ENCODE measurements at regions not wholly inside any gene's neighbourhood (a gene's known extent, or its start where the extent isn't known, plus 50 kb on each side); places are given as distances from the start of the nearest gene placed in this dataset.
A peak's percentile ranks its signal among the peaks of the same experiment; 100 is the strongest.

DNA sequence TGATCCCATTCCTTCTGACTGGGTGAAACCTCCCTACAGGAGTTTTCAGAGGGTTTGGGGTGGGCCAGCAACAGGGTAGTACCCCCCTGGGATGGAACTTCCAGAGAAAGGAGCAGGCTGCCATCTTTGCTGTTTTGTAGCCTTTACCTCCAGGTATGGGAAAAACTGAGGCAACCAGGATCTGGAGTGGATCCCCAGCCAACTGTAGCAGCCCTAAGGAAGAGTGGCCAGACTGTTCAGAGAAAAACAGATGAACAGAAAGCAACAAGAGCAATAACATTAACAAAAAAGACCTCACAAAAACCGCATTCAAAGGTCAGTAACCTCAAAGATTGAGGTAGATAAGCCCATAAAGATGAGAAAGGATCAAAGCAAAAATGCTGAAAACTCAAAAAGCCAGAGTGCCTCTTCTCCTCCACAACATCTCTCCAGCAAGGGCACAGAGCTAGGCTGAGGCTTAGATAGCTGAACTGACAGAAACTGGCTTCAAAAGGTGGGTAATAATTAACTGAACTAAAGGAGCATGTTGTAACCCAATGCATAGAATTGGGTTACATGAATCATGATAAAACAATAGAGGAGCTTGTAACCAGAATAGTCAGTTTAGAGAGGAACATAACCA, 1288.6 kb upstream of the CNTN5 start:
- Histone ChIP-seq H3K27ac (ENCODE audit: low read depth, low read length, poor library complexity, severe bottlenecking) (no peak overlapping the region), H3K36me3 (ENCODE audit: insufficient read depth, low read length, poor library complexity, severe bottlenecking) (no peaks in the 10 kb centered on the region), H3K4me3 (ENCODE audit: low read depth, low read length, poor library complexity, severe bottlenecking) (no peak overlapping the region), H3K27me3 (replicated peaks; ENCODE audit: insufficient read depth, low read depth, low read length, poor library complexity) (no peaks in the 10 kb centered on the region), H3K9me3 (ENCODE audit: low read depth, low read length, poor library complexity, severe bottlenecking) (peaks cover 9% of the 10 kb centered on the region), H3K4me1 (ENCODE audit: insufficient read depth, low read length, poor library complexity, severe bottlenecking) (no peaks in the 10 kb centered on the region)
- intact Hi-C loops (cut with micrococcal nuclease; ENCODE audit: unreplicated experiment), result no loop called here
- POLR2A ChIA-PET (ENCODE audit: low non-redundant PET), result no interaction called here
- no TSS peak for BruUV-seq (replicated peaks)
- DNase-seq (ENCODE audit: low spot score), result no peak
- TF ChIP-seq EZH2 (IDR thresholded peaks at IDR 0.05; ENCODE audit: borderline replicate concordance, low read depth, low read length, poor library complexity, severe bottlenecking), result no peak
- TF ChIP-seq, protein P1, sequence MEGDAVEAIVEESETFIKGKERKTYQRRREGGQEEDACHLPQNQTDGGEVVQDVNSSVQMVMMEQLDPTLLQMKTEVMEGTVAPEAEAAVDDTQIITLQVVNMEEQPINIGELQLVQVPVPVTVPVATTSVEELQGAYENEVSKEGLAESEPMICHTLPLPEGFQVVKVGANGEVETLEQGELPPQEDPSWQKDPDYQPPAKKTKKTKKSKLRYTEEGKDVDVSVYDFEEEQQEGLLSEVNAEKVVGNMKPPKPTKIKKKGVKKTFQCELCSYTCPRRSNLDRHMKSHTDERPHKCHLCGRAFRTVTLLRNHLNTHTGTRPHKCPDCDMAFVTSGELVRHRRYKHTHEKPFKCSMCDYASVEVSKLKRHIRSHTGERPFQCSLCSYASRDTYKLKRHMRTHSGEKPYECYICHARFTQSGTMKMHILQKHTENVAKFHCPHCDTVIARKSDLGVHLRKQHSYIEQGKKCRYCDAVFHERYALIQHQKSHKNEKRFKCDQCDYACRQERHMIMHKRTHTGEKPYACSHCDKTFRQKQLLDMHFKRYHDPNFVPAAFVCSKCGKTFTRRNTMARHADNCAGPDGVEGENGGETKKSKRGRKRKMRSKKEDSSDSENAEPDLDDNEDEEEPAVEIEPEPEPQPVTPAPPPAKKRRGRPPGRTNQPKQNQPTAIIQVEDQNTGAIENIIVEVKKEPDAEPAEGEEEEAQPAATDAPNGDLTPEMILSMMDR (conservative IDR thresholded peaks at IDR 0.05; ENCODE audit: low read depth, low read length), result no peak
- CTCF ChIA-PET, result no interaction called here

DNA sequence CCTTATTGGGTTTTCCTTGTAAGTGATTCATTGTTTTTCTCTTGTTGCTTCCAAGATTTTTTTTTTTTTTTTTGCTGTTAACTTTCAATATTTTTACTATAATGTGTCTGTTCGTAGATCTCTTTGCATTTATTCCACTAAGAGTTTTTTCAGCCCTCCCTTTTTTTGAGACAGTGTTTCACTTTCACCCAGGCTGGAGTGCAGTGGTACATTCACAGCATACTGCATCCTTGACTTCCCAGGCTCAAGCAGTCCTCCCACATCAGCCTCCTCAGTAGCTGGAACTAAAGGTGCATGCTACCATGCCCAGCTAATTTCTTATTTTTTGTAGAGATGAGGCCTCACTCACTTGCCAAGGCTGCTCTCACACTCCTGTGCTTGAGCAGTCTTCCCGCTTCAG, 1282.0 kb upstream of the CNTN5 start:
- no peak for DNase-seq (ENCODE audit: low spot score)
- no peak for TF ChIP-seq EZH2 (IDR thresholded peaks at IDR 0.05; ENCODE audit: borderline replicate concordance, low read depth, low read length, poor library complexity, severe bottlenecking)
- TF ChIP-seq, protein P1 (conservative IDR thresholded peaks at IDR 0.05; ENCODE audit: low read depth, low read length), result no peak
- H3K27me3 ChIP-seq (replicated peaks; ENCODE audit: insufficient read depth, low read depth, low read length, poor library complexity), result no peaks in the 10 kb centered on the region
- intact Hi-C loops (cut with micrococcal nuclease; ENCODE audit: unreplicated experiment), result no loop called here
- ChIA-PET CTCF (no interaction called here), POLR2A (ENCODE audit: low non-redundant PET) (no interaction called here)
- peaks cover 9% of the 10 kb centered on the region for H3K4me1 ChIP-seq (ENCODE audit: insufficient read depth, low read length, poor library complexity, severe bottlenecking)
- no TSS peak for BruUV-seq (replicated peaks)
- H3K9me3 ChIP-seq (ENCODE audit: low read depth, low read length, poor library complexity, severe bottlenecking), result peaks cover 6% of the 10 kb centered on the region
- H3K27ac ChIP-seq (ENCODE audit: low read depth, low read length, poor library complexity, severe bottlenecking), result no peak overlapping the region
- H3K36me3 ChIP-seq (ENCODE audit: insufficient read depth, low read length, poor library complexity, severe bottlenecking), result no peaks in the 10 kb centered on the region
- no peak overlapping the region for H3K4me3 ChIP-seq (ENCODE audit: low read depth, low read length, poor library complexity, severe bottlenecking)

DNA sequence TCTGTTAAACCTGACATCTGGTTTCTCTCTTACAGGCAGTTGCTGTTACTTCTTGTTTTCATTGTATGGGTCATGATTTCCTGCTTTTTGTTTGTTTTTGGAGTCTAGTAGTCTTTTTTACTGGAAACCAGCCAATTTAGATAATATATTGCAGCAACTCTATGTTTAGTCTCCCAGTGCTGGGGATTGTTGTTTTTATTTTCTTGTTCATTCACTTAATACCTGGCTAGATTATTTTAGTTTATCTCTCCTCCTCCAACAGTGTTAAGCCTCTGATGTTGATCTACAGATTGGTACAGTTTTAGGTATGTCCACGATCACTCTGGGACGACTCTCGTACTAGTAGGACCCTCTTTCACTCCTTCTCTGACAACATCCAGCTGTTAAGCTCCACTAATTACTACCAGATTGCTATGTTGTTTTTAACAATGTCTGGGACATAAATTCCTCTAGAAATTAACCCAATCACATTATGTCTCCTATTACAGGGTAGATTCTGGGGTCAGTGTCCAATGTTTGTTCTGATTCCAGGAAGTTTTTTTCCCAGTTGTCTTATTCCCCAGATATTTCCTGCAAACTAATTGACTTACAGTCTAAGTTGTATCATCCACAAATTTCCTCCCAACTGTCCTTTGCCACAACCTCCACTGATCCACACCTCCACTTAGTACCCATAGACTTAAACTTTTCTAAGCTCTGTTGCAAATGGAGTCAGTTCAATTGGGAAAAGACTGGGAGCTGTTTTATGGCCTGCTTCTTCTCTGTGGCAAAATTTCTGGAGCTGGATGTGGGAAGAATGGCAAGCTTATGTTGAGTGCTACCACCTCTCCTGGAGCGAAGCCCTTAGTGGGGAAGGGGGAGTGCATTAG, 1280.6 kb upstream of the CNTN5 start:
- Histone ChIP-seq H3K9me3 (ENCODE audit: low read depth, low read length, poor library complexity, severe bottlenecking) (peaks cover 12% of the 10 kb centered on the region), H3K36me3 (ENCODE audit: insufficient read depth, low read length, poor library complexity, severe bottlenecking) (no peaks in the 10 kb centered on the region), H3K27me3 (replicated peaks; ENCODE audit: insufficient read depth, low read depth, low read length, poor library complexity) (no peaks in the 10 kb centered on the region), H3K4me1 (ENCODE audit: insufficient read depth, low read length, poor library complexity, severe bottlenecking) (peaks cover 9% of the 10 kb centered on the region), H3K4me3 (ENCODE audit: low read depth, low read length, poor library complexity, severe bottlenecking) (no peak overlapping the region), H3K27ac (ENCODE audit: low read depth, low read length, poor library complexity, severe bottlenecking) (peak overlapping the region; percentile 64)
- intact Hi-C loops (cut with micrococcal nuclease; ENCODE audit: unreplicated experiment), result no loop called here
- CTCF ChIA-PET, result no interaction called here
- POLR2A ChIA-PET (ENCODE audit: low non-redundant PET), result no interaction called here
- TF ChIP-seq, protein P1 (conservative IDR thresholded peaks at IDR 0.05; ENCODE audit: low read depth, low read length), result no peak
- no peak for TF ChIP-seq EZH2 (IDR thresholded peaks at IDR 0.05; ENCODE audit: borderline replicate concordance, low read depth, low read length, poor library complexity, severe bottlenecking)
- DNase-seq (ENCODE audit: low spot score), result peak; percentile 52
- BruUV-seq (replicated peaks), result no TSS peak

All from A673 (cell line).